HepG2 (cell line): ENCODE measurements at regions not wholly inside any gene's neighbourhood (a gene's known extent, or its start where the extent isn't known, plus 50 kb on each side); places are given as distances from the start of the nearest gene placed in this dataset.

Experiments used
- ATAC-seq: fragments of 200-7000 bp; cut with Tn5 transposase; 3 replicates; pipeline ENCODE4 v1.9.1; 2020; ENCODE audit warnings: mild to moderate bottlenecking, moderate library complexity
- BruUV-seq: library from RNA; stranded (reverse); fragments of 400-500 nt; replicated peaks from 2 replicates; lab custom pipeline; 2021; lab: Mats Ljungman, UMichigan
- CTCF ChIA-PET: fragments of 300-600 bp; formaldehyde crosslinking; extraction: SDS; loops from one replicate; lab custom pipeline; 2021; ENCODE audit warnings: low total read pairs, inconsistent platforms, low intra/inter-chr PET ratio; lab: Yijun Ruan, JAX
- POLR2A ChIA-PET: fragments of 350-600 bp; sonication (Branson Sonifier 250); formaldehyde crosslinking; loops from one replicate; lab custom pipeline; 2020; ENCODE audit warnings: antibody characterized with exemption, inconsistent platforms; lab: Yijun Ruan, JAX
- DNase-seq: peaks from one replicate; pipeline ENCODE4 v3.0.0-alpha.2; 2015; ENCODE audit warnings: low spot score
- FAIRE-seq: peaks from 3 replicates; lab custom pipeline; 2011; peaks lifted over from hg19 to GRCh38; lab: Jason Lieb, UNC
- H2AFZ ChIP-seq: one replicate; pipeline ENCODE4 v1.6.1; 2011; ENCODE audit warnings: low read length, inconsistent platforms
- H3K27ac ChIP-seq: fragments of 300-600 bp; 3 replicates; pipeline ENCODE4 v1.8.0; 2011; ENCODE audit warnings: mixed run types, mild to moderate bottlenecking, mixed read lengths, low read length, inconsistent platforms; ENCODE audit not compliant: insufficient read depth; ENCODE audit errors: extremely low read length
- H3K27me3 ChIP-seq, 2 experiments: fragments of 200-600 bp in 1 of 2; 2 replicates in 1 of 2; 3 replicates in 1 of 2; pipeline versions ENCODE4 v1.6.0 to v1.8.0; 2011; ENCODE audit warnings: low read length in 2 of 2, mild to moderate bottlenecking in 2 of 2, moderate library complexity in 2 of 2, inconsistent platforms in 1 of 2; ENCODE audit not compliant: insufficient read depth in 2 of 2, control insufficient read depth in 1 of 2
- H3K36me3 ChIP-seq, 2 experiments: fragments of 200-600 bp in 1 of 2; replicated peaks in 1 of 2; 2 replicates in 1 of 2; 3 replicates in 1 of 2; pipeline versions ENCODE4 v1.5.1 to v1.8.0; 2011; ENCODE audit warnings: low read length in 2 of 2, inconsistent platforms in 1 of 2; ENCODE audit not compliant: insufficient read depth in 2 of 2, control insufficient read depth in 1 of 2
- H3K4me1 ChIP-seq: 2 replicates; pipeline ENCODE4 v1.5.1; 2012; ENCODE audit warnings: low read length, inconsistent platforms; ENCODE audit not compliant: insufficient read depth
- H3K4me2 ChIP-seq: 2 replicates; pipeline ENCODE4 v1.6.0; 2011; ENCODE audit warnings: low read depth, low read length, inconsistent platforms
- H3K4me3 ChIP-seq, 3 experiments: fragments of 200-600 bp in 1 of 3; sonication (generic), shearing (Covaris generic) in 1 of 3; replicated peaks in 1 of 3; 2 replicates each; pipeline ENCODE4 v1.5.1; 2011 to 2016; ENCODE audit warnings: low read length in 3 of 3, inconsistent platforms in 2 of 3, low read depth in 2 of 3, mild to moderate bottlenecking in 2 of 3, control low read depth in 1 of 3, mixed read lengths in 1 of 3; ENCODE audit not compliant: insufficient read depth in 1 of 3
- H3K79me2 ChIP-seq: one replicate; pipeline ENCODE4 v1.6.1; 2011; ENCODE audit warnings: low read length, inconsistent platforms; ENCODE audit not compliant: insufficient read depth
- H3K9ac ChIP-seq: 2 replicates; pipeline ENCODE4 v1.6.0; 2011; ENCODE audit warnings: mild to moderate bottlenecking, low read depth, low read length, inconsistent platforms; ENCODE audit not compliant: insufficient read depth
- H3K9me3 ChIP-seq: 2 replicates; pipeline ENCODE4 v1.5.1; 2012; ENCODE audit warnings: mild to moderate bottlenecking, low read length
- H4K20me1 ChIP-seq: 2 replicates; pipeline ENCODE4 v1.6.0; 2011; ENCODE audit warnings: inconsistent platforms, mild to moderate bottlenecking, low read length, moderate library complexity; ENCODE audit not compliant: insufficient read depth
- CCDC6 ChIP-seq: sonication (generic); formaldehyde crosslinking; IDR thresholded peaks from 2 replicates; pipeline ENCODE4 v1.8.1; 2022; ENCODE audit warnings: mild to moderate bottlenecking, missing genetic modification reagents, moderate library complexity
- FOXK2 ChIP-seq: fragments of 450-650 bp; IDR thresholded peaks from 2 replicates; pipeline ENCODE4 v1.6.1; 2016
- JDP2 ChIP-seq: sonication (generic); formaldehyde crosslinking; IDR thresholded peaks from 2 replicates; pipeline ENCODE4 v1.8.1; 2022; ENCODE audit warnings: missing genetic modification reagents, borderline replicate concordance
- KDM5A ChIP-seq: fragments of 200-600 bp; sonication (generic); IDR thresholded peaks from 2 replicates; pipeline ENCODE4 v1.7.0; 2018; ENCODE audit warnings: antibody characterized with exemption, mild to moderate bottlenecking, low read length, borderline replicate concordance
- PAF1 ChIP-seq: IDR thresholded peaks from 2 replicates; pipeline ENCODE4 v1.6.1; 2016; ENCODE audit warnings: missing genetic modification reagents, missing compliant biosample characterization
- TRIM24 ChIP-seq: sonication (generic); formaldehyde crosslinking; IDR thresholded peaks from 2 replicates; pipeline ENCODE4 v1.8.0; 2022; ENCODE audit warnings: mild to moderate bottlenecking, missing genetic modification reagents
- ZNF501 ChIP-seq: sonication (generic); formaldehyde crosslinking; IDR thresholded peaks from 2 replicates; pipeline ENCODE4 v1.5.1; 2020; ENCODE audit warnings: mild to moderate bottlenecking, moderate library complexity, missing genetic modification reagents
- ZNF629 ChIP-seq: sonication (generic); formaldehyde crosslinking; conservative IDR thresholded peaks from 2 replicates; pipeline ENCODE4 v1.5.0; 2020; ENCODE audit warnings: missing genetic modification reagents
- WGBS: methylation state at CpG from one replicate; pipeline ENCODE4 v1.1.6; 2017; ENCODE audit warnings: low lambda C conversion rate; 5-methylcytosine and 5-hydroxymethylcytosine counted together
- in situ Hi-C: cut with HindIII; loops from 2 replicates; pipeline ENCODE4 v1.10.0; 2017; ENCODE audit warnings: low pct_unique_long_range_greater_than_20kb; ENCODE audit not compliant: extremely low pct_ligation_motif_present
- intact Hi-C: fragments of 100-400 bp; cut with micrococcal nuclease; formaldehyde crosslinking; loops from one replicate; pipeline ENCODE4 v1.10.0; 2022; ENCODE audit not compliant: unreplicated experiment
- TF ChIP-seq, protein P1 (sequence below): sonication (generic); formaldehyde crosslinking; IDR thresholded peaks from 2 replicates; pipeline ENCODE4 v1.5.0; 2020; ENCODE audit warnings: missing genetic modification reagents
- TF ChIP-seq, protein P2 (sequence below), 2 experiments: fragments of 450-650 bp in 1 of 2; sonication (generic) in 1 of 2; formaldehyde crosslinking; IDR thresholded peaks; 2 replicates each; pipeline versions ENCODE4 v1.5.0 to v1.8.0; 2020 to 2022; ENCODE audit warnings: mild to moderate bottlenecking in 1 of 2, missing genetic modification reagents in 1 of 2

DNA sequence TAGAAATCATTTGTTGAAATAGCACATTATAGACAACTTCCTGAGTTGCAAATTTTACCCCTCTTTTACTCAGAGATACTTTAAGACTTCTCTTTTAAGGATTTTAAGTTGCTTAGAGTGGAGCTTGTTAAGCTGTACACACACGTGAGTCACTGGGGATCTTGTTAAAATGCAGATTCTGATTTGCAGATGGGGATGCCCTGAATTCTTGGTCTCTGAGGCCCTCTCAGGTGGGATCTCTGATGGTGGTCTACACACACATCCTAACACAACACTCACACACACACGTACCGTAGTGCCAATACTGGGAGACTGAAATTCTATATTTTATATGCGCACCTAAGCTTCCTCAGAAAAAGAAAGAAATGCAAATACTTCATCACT lies 788.3 kb downstream of the UQCRFS1 start (continued):
- TF ChIP-seq, protein P1, sequence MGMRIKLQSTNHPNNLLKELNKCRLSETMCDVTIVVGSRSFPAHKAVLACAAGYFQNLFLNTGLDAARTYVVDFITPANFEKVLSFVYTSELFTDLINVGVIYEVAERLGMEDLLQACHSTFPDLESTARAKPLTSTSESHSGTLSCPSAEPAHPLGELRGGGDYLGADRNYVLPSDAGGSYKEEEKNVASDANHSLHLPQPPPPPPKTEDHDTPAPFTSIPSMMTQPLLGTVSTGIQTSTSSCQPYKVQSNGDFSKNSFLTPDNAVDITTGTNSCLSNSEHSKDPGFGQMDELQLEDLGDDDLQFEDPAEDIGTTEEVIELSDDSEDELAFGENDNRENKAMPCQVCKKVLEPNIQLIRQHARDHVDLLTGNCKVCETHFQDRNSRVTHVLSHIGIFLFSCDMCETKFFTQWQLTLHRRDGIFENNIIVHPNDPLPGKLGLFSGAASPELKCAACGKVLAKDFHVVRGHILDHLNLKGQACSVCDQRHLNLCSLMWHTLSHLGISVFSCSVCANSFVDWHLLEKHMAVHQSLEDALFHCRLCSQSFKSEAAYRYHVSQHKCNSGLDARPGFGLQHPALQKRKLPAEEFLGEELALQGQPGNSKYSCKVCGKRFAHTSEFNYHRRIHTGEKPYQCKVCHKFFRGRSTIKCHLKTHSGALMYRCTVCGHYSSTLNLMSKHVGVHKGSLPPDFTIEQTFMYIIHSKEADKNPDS (CRISPR knock-in tag) = no peak
- TF ChIP-seq PAF1 (no peak), ZNF629 (CRISPR knock-in tag) (no peak)

DNA sequence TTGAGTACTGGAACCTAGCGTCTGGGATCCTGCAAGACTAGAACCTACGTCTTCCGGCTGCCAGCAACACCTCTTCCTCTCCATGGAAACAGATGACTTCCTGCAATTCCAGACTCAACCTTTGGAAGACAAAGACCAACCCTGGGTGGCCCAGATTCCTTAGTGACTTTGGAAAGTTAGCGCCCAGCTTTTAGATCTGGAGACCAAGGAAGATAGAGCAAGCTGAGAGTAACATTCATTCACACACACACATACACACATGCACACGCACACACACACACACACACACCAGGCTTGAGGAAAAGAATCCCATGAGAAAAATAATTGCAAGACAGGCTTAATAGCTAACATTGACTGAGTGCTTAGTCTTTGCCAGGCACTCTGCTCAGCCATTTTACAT lies 788.9 kb downstream of the UQCRFS1 start:
- TF ChIP-seq ZNF501 = no peak
- no peak for TF ChIP-seq TRIM24 (CRISPR knock-in tag)
- TF ChIP-seq JDP2 (CRISPR knock-in tag) = no peak
- TF ChIP-seq KDM5A = no peak
- no peak for TF ChIP-seq FOXK2
- TF ChIP-seq, protein P2, sequence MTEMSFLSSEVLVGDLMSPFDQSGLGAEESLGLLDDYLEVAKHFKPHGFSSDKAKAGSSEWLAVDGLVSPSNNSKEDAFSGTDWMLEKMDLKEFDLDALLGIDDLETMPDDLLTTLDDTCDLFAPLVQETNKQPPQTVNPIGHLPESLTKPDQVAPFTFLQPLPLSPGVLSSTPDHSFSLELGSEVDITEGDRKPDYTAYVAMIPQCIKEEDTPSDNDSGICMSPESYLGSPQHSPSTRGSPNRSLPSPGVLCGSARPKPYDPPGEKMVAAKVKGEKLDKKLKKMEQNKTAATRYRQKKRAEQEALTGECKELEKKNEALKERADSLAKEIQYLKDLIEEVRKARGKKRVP (CRISPR knock-in tag; IDR thresholded peaks at IDR 0.05) = no peak
- no peak for TF ChIP-seq CCDC6
- TF ChIP-seq, all 625 proteins: peak for 0
- WGBS = 25% methylated on average over 2 of the region's 5 CpGs
- no TSS peak for BruUV-seq
- Histone ChIP-seq H2AFZ (no peak overlapping the region), H3K4me1 (no peaks in the 10 kb centered on the region), H3K79me2 (no peaks in the 10 kb centered on the region), H3K9me3 (peaks cover 90% of the 10 kb centered on the region), H3K9ac (no peak overlapping the region), H3K27ac (no peak overlapping the region), H3K4me3 (no peak overlapping the region), H3K36me3 (no peaks in the 10 kb centered on the region), H4K20me1 (no peaks in the 10 kb centered on the region), H3K4me2 (no peak overlapping the region), H3K27me3 (no peaks in the 10 kb centered on the region)
- FAIRE-seq (no peak), ATAC-seq (no peak), DNase-seq (no peak)
- intact Hi-C loops = no loop called here
- POLR2A ChIA-PET = no interaction called here
- CTCF ChIA-PET = no interaction called here
- in situ Hi-C loops = no loop called here
